A549 (cell line): ENCODE measurements at regions not wholly inside any gene's neighbourhood (a gene's known extent, or its start where the extent isn't known, plus 50 kb on each side); places are given as distances from the start of the nearest gene placed in this dataset.
"Not testable (repeated sequence)": the region's sequence is repeated elsewhere in the genome, so short reads cannot be mapped to it uniquely, and the experiment has no call there.

Experiments
- CEBPB ChIP-seq, 2 experiments: fragments of >200 bp in 1 of 2; sonication (Bioruptor Twin) in 1 of 2; formaldehyde crosslinking in 1 of 2; IDR thresholded peaks; 2 replicates each; pipeline ENCODE4 v1.6.1; 2012 to 2016
- EHF ChIP-seq: fragments of 250-450 bp; sonication (Bioruptor Pico); IDR thresholded peaks from 2 replicates; pipeline ENCODE4 v1.5.0; 2020; ENCODE audit warnings: mild to moderate bottlenecking
- EHMT2 ChIP-seq: fragments of 200-600 bp; sonication (generic); IDR thresholded peaks from 2 replicates; pipeline ENCODE4 v1.6.1; 2016; ENCODE audit warnings: antibody characterized with exemption, low read depth, mild to moderate bottlenecking, moderate library complexity
- EP300 ChIP-seq, 2 experiments: fragments of >200 bp; sonication (Bioruptor Twin); formaldehyde crosslinking; IDR thresholded peaks; 2 replicates in 1 of 2; 3 replicates in 1 of 2; pipeline ENCODE4 v1.6.1; 2016 to 2017
- HOXA7 ChIP-seq: fragments of 250-450 bp; sonication (Bioruptor Pico); IDR thresholded peaks from 2 replicates; pipeline ENCODE4 v1.5.0; 2020; ENCODE audit warnings: mild to moderate bottlenecking, moderate library complexity
- MYC ChIP-seq: IDR thresholded peaks from 2 replicates; pipeline ENCODE4 v1.6.1; 2012; ENCODE audit warnings: mild to moderate bottlenecking, inconsistent platforms, low read length, improper control_type of control experiment, borderline replicate concordance
- NR3C1 ChIP-seq: fragments of >200 bp; sonication (Bioruptor Twin); formaldehyde crosslinking; IDR thresholded peaks from 3 replicates; pipeline ENCODE4 v1.6.1; 2017
- PHF8 ChIP-seq: fragments of 200-600 bp; sonication (generic); IDR thresholded peaks from 2 replicates; pipeline ENCODE4 v1.6.1; 2016; ENCODE audit warnings: low read depth, mild to moderate bottlenecking, antibody characterized with exemption, moderate library complexity, borderline replicate concordance
- RAD21 ChIP-seq, 2 experiments: fragments of >200 bp in 1 of 2; sonication (Bioruptor Twin) in 1 of 2; formaldehyde crosslinking in 1 of 2; IDR thresholded peaks in 1 of 2; conservative IDR thresholded peaks in 1 of 2; 2 replicates in 1 of 2; 3 replicates in 1 of 2; pipeline ENCODE4 v1.6.1; 2012 to 2018; ENCODE audit warnings: inconsistent platforms in 1 of 2
- RCOR1 ChIP-seq: fragments of 150-350 bp; IDR thresholded peaks from 2 replicates; pipeline ENCODE4 v1.6.1; 2014; ENCODE audit warnings: antibody characterized with exemption, low read length, low read depth
- TF ChIP-seq, protein P1 (sequence below): fragments of 200-600 bp; sonication (generic); IDR thresholded peaks from 2 replicates; pipeline ENCODE4 v1.6.1; 2016; ENCODE audit warnings: antibody characterized with exemption, mild to moderate bottlenecking, moderate library complexity
- TF ChIP-seq, protein P2 (sequence below): fragments of >200 bp; sonication (Bioruptor Twin); formaldehyde crosslinking; IDR thresholded peaks from 3 replicates; pipeline ENCODE4 v1.5.1; 2016
- TF ChIP-seq, protein P3 (sequence below): fragments of 450-650 bp; IDR thresholded peaks from 2 replicates; pipeline ENCODE4 v1.6.1; 2014; ENCODE audit warnings: antibody characterized with exemption
- TF ChIP-seq, protein P4 (sequence below): fragments of 250-450 bp; sonication (Bioruptor Pico); IDR thresholded peaks from 2 replicates; pipeline ENCODE4 v1.5.0; 2021; ENCODE audit warnings: mild to moderate bottlenecking, moderate library complexity, borderline replicate concordance

DNA sequence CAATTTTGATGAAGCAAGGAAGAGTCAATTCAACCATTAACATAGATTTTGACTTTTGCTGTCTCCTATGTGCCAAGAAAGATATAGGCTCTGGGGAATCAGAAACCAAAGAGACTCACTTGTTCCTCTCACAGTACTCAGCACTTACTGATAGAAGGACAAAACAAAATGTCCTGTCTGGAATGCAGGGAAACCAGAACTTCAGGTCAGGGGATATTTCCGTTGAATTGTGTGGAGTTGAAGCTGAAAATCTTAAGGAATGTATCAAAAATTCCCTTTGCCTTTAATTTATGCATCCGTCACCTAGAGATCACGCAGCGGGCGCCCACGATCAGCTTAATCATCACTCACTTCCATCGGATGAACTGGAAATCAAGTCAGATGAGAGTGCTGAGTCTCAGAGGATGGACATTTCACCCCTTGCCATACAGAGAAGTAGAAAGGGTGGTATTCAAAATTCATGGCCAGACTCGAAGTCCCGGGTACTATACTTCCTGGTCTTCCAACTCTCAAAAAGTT is 63.2 kb upstream of the ALDH3B2 start:
- TF ChIP-seq, protein P1, sequence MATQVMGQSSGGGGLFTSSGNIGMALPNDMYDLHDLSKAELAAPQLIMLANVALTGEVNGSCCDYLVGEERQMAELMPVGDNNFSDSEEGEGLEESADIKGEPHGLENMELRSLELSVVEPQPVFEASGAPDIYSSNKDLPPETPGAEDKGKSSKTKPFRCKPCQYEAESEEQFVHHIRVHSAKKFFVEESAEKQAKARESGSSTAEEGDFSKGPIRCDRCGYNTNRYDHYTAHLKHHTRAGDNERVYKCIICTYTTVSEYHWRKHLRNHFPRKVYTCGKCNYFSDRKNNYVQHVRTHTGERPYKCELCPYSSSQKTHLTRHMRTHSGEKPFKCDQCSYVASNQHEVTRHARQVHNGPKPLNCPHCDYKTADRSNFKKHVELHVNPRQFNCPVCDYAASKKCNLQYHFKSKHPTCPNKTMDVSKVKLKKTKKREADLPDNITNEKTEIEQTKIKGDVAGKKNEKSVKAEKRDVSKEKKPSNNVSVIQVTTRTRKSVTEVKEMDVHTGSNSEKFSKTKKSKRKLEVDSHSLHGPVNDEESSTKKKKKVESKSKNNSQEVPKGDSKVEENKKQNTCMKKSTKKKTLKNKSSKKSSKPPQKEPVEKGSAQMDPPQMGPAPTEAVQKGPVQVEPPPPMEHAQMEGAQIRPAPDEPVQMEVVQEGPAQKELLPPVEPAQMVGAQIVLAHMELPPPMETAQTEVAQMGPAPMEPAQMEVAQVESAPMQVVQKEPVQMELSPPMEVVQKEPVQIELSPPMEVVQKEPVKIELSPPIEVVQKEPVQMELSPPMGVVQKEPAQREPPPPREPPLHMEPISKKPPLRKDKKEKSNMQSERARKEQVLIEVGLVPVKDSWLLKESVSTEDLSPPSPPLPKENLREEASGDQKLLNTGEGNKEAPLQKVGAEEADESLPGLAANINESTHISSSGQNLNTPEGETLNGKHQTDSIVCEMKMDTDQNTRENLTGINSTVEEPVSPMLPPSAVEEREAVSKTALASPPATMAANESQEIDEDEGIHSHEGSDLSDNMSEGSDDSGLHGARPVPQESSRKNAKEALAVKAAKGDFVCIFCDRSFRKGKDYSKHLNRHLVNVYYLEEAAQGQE = not testable (repeated sequence)
- TF ChIP-seq EHMT2; NR3C1; CEBPB (IDR thresholded peaks at IDR 0.05); RAD21 (conservative IDR thresholded peaks at IDR 0.05 in 1 of 2, IDR thresholded peaks at IDR 0.05 in 1 of 2); EP300 (IDR thresholded peaks at IDR 0.05); PHF8; RCOR1; EHF; HOXA7 (CRISPR knock-in tag); MYC: not testable (repeated sequence)
- TF ChIP-seq, protein P2, sequence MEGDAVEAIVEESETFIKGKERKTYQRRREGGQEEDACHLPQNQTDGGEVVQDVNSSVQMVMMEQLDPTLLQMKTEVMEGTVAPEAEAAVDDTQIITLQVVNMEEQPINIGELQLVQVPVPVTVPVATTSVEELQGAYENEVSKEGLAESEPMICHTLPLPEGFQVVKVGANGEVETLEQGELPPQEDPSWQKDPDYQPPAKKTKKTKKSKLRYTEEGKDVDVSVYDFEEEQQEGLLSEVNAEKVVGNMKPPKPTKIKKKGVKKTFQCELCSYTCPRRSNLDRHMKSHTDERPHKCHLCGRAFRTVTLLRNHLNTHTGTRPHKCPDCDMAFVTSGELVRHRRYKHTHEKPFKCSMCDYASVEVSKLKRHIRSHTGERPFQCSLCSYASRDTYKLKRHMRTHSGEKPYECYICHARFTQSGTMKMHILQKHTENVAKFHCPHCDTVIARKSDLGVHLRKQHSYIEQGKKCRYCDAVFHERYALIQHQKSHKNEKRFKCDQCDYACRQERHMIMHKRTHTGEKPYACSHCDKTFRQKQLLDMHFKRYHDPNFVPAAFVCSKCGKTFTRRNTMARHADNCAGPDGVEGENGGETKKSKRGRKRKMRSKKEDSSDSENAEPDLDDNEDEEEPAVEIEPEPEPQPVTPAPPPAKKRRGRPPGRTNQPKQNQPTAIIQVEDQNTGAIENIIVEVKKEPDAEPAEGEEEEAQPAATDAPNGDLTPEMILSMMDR = not testable (repeated sequence)
- TF ChIP-seq, protein P3, sequence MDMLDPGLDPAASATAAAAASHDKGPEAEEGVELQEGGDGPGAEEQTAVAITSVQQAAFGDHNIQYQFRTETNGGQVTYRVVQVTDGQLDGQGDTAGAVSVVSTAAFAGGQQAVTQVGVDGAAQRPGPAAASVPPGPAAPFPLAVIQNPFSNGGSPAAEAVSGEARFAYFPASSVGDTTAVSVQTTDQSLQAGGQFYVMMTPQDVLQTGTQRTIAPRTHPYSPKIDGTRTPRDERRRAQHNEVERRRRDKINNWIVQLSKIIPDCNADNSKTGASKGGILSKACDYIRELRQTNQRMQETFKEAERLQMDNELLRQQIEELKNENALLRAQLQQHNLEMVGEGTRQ = not testable (repeated sequence)
- TF ChIP-seq, protein P4, sequence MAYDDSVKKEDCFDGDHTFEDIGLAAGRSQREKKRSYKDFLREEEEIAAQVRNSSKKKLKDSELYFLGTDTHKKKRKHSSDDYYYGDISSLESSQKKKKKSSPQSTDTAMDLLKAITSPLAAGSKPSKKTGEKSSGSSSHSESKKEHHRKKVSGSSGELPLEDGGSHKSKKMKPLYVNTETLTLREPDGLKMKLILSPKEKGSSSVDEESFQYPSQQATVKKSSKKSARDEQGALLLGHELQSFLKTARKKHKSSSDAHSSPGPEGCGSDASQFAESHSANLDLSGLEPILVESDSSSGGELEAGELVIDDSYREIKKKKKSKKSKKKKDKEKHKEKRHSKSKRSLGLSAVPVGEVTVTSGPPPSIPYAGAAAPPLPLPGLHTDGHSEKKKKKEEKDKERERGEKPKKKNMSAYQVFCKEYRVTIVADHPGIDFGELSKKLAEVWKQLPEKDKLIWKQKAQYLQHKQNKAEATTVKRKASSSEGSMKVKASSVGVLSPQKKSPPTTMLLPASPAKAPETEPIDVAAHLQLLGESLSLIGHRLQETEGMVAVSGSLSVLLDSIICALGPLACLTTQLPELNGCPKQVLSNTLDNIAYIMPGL (CRISPR knock-in tag) = not testable (repeated sequence)
